HG03342 (cell line): ENCODE measurements at regions not wholly inside any gene's neighbourhood (a gene's known extent, or its start where the extent isn't known, plus 50 kb on each side); places are given as distances from the start of the nearest gene placed in this dataset.
"Not testable (repeated sequence)": the region's sequence is repeated elsewhere in the genome, so short reads cannot be mapped to it uniquely, and the experiment has no call there.

Experiments used
- ATAC-seq: cut with Tn5 transposase; IDR thresholded peaks from one replicate; pipeline ENCODE4 v1.9.1; 2021; ENCODE audit warnings: mild to moderate bottlenecking, moderate library complexity; ENCODE audit not compliant: unreplicated experiment

DNA sequence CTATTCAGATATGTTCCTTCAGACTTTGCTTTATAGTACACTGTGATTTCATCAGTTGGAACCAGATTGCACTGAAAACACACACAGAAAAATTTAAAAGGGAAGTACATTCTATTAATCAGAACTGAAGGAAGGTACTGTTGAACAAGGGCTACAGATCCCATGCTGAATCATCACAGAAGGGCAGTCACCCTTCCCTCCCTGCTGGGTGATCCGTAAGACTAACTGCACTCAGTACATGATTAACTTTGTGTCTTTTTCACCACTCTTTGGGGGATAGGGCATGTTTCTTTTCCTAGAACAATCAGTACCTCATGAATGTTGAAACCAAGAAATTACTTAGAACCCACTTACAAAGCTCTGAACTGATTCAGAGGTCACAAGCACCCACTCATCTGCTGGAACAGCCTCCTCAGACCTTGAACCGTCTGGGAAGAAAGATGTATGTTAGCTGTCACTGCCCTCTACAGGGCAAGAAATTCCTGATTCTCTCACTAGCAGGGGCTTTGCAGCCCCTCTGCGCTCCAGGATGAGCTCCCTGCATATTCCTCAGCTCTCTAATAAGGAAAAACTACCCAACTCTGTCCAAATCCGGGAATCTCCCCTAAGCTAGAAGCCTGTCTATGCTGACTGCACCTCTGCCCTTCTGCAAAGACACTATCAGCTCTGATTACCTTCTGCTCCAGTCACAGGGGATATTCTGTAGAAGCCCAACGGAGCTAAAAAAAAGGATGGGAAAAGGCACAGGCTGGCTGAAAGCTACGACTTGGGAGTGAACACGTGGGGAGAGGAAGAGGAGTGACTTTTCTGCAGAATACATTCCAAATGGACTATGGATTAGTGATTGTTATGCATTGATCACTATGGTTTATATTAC, 51.0 kb downstream of the IARS1 start:
- ATAC-seq, result no peak

DNA sequence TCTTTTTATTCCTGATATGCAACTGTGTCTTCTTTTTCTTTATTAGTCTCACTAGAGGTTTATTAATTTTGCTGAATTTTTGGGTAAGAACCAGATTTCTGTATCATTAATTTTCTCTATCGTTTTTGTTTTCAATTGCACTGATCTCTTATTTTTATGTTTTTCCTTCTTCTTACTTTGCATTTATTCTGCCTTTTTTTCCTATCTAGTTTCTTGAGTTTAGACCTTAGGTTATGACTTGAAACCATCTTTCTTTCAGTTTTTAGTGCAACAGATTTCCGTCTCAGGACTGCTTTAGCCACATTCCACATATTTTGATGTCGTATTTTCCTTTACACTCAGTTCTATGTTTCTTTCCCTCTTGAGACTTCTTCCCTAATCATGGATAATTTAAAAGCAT, 56.6 kb downstream of the IARS1 start:
- no peak for ATAC-seq

DNA sequence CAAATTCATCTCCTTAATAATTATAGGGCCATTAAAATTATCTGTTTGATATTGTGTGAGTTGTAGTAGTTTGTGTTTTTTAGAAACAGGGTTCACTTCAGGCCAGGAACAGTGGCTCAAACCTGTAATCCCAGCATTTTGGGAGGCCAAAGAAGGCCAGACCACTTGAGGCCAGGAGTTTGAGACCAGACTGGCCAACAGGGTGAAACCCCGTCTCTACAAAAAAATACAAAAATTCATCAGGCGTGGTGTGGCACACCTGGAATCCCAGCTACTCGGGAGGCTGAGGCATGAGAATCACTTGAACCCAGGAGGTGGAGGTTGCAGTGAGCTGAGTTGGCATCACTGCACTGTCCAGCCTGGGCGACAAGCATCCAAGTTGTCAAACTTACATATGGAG, 57.0 kb downstream of the IARS1 start:
- no peak for ATAC-seq

- no peak for ATAC-seq
Measured at GRCh38 chr9:92234514-92234913, 59.0 kb downstream of the IARS1 start.

DNA sequence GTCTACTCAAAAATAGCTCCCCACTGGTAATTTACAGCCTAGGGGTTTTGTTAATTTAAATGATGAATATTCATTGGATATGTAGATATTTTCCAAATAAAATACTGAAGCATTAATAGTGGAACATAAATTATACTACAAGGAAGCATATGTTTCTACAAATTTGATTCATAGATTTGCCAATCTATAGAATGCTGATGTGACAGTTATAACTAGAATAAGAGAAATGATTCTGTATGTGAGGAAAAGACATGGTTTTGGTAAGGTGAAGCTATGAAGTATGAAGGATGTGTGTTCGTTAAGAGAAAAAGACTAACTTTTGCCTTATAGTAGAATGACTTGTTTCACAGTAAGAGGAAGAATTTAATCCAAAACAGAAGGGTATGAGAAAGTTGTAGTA, 61.3 kb downstream of the IARS1 start:
- no peak for ATAC-seq

GRCh38 chr9:92228628-92229027, 64.9 kb downstream of the IARS1 start:
- ATAC-seq, result no peak

- ATAC-seq, result no peak
Measured at GRCh38 chr9:92224177-92224576, 69.3 kb downstream of the IARS1 start.

GRCh38 chr9:92223758-92224157, 69.7 kb downstream of the IARS1 start:
- no peak for ATAC-seq

GRCh38 chr9:92208693-92209524, 84.6 kb downstream of the IARS1 start:
- no peak for ATAC-seq

DNA sequence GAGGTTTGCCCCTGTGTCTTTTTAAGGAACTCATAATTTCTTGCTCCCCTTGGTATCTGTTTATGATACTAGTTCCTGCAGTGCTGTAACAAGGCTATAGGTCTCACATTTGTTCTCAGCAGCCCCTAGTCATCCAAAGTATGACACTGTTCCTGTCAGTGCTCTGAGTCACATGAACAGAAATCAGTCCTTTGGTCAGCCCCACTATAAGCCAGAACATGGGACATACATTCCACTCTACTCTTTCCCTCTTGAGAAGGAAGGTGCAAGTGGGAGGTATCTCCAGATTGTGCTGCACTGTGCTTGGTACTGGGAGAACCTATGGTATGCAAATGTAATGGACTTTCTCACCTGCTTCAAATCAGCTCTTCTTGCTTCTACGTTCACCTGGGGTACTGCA, 87.0 kb downstream of the IARS1 start:
- no peak for ATAC-seq

DNA sequence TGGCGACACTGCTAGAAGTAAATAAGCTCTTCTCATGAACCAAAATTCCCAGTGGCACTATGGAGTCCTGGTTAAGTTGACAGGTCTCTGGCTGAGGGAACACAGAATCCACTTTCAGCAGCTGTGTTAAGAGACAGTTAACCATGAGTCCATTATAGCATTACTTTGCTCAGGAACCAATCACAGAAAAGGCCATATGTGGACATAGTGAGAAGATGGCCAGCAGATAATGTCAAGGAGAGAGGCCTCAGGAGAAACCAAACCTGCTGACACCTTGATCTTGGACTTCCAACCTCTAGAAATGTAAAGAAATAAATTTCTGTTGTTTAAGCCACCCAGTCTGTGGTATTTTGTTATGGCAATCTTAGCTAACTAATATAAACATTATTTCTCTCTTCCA, 88.7 kb upstream of the SPTLC1 start:
- not testable (repeated sequence) for ATAC-seq

- not testable (repeated sequence) for ATAC-seq
Measured at GRCh38 chr9:92198237-92198636, 83.0 kb upstream of the SPTLC1 start.

DNA sequence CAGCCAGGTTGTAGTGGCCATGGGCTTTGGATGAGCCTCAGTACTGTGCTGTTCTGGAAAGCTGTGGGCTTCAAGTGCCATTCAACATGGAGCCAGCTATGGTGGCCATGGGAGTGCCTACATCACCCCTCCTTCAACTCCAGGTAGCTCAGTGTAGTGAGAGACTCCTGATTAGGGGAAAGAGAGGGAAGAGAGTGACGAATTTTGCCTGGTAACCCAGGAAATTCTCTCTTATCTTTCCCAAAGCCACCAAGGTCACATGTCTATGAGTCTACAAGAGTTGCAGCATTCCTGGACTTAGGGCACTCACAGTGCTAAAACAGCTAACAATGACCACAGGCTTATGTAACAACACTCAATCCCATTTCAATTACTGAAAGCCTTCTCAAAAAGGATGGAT, 81.7 kb upstream of the SPTLC1 start:
- no peak for ATAC-seq

DNA sequence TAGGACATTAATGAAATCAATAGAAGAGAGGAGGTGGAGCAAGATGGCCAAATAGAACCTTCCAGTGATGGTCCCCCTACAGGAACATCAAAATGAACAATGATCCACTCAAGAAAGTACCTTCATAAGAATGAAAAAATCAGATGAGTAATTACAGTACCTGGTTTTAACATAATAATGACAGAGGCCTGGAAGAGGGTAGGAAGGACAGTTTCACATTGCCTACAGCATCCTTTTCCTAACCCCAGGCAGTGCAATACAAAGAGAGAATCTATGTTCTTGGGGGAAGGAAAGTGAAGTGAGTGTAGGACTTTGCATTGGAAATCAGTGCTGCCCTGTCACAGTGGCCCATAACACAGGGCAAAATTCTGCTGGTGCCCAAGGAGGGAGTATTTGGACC, 81.2 kb upstream of the SPTLC1 start:
- ATAC-seq, result no peak

DNA sequence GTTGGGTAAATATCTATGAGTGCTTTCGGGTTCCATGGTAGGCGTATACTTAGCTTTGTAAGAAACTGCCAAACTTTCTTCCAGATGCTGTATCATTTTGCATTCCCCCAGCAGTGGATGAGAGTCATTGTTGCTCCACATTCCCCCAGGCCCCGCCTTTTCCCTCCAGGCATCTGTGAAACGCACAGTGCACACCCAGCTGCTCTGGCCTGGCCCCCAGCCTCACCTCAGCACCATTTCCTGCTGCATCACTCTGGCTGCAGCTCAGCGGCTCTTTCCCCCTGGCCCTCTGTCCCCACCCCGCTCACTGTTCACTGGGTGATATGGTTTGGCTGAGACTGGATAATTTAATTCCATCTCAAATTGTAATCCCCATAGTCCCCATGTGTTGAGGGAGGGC, 76.6 kb upstream of the SPTLC1 start:
- no peak for ATAC-seq

GRCh38 chr9:92190536-92190790, 75.2 kb upstream of the SPTLC1 start:
- ATAC-seq, result no peak

GRCh38 chr9:92189782-92190535, 74.7 kb upstream of the SPTLC1 start:
- ATAC-seq, result no peak

DNA sequence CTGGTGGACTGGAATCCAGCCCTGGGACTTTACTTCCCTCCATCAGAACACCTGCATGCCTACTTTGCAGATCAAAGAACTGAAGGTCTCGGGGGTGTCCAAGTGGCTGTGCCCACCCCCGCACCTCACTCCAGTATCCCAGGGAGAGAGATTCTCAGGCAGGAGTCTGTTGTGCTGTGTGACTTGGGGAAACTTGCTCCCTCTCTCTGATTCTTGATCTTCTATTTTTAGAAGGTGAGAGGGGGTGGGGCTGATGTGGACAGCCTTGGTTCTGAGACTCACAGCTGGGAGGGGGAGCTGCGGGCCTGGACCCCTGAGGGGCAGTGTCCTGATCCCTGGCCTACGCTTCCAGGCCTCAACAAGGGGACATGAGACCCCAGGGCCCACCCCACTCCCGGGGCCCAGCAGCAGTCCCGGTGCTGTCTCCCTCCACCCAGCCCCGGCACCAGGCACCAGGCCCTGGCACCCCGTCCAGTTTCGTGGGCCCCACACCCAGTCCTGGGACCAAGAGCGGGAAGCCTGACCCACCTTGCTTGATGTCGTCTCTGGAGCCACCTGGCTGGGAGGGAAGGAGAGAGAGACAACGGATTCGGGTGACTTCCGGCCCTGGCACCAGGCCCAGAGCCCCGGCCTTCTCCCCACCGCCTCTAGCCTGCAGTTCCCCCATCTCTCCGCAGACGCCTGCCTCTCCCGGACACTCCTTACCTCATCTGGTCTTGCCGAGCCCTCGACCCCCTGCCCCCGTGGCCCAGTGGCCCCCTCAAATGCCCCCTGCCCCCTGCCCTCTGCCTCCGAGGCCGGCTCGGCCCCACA, 74.0 kb upstream of the SPTLC1 start:
- no peak for ATAC-seq

DNA sequence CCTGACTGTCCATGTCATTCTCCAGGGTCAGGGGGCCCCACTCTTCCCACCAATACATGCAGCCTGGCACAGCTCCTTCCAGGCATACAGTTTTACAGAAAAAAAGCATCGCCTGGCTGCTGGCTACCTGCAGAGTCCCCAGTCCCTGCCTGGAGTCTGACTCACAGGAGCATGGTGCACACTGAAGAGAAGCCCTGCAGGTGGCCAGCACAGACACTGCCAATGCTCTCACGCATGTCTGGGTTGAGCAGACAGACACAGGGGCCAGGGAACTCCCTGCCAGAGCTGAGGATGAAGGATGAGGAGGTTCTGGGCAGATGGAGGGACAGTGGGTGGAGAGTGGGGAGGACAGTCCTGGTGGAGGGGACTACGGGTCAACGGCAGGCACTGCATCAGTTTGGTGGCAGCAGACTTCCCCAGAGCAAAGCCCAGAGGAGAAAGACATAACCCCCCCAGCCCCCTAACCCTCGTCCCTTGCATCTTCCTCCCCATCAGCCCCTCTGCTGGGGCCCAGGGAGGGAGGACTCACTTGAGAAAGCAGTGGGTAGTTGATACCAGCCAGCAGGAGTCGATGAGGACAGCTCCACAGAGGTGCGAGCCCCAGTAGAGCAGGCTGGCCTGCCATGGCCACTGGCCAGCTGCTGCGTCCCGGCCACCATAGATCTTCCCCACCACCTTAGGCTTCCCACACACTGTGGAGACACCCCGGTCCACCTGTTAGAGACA, 72.9 kb upstream of the SPTLC1 start:
- no peak for ATAC-seq

GRCh38 chr9:92187390-92187789, 72.2 kb upstream of the SPTLC1 start:
- ATAC-seq, result no peak
